Brain microvascular endothelial cell (primary cell): ENCODE measurements at regions not wholly inside any gene's neighbourhood (a gene's known extent, or its start where the extent isn't known, plus 50 kb on each side); places are given as distances from the start of the nearest gene placed in this dataset.

Source experiments
- DNase-seq: peaks from one replicate; pipeline ENCODE4 v3.0.0-alpha.2; 2020
- H3K27ac ChIP-seq: fragments of 250-450 bp; sonication (Bioruptor Pico); 2 replicates; pipeline ENCODE4 v1.5.1; 2020; ENCODE audit warnings: mild to moderate bottlenecking, moderate library complexity
- H3K27me3 ChIP-seq: fragments of 250-450 bp; sonication (Bioruptor Pico); replicated peaks from 2 replicates; pipeline ENCODE4 v1.5.1; 2020; ENCODE audit warnings: mild to moderate bottlenecking
- H3K36me3 ChIP-seq: fragments of 250-450 bp; sonication (Bioruptor Pico); replicated peaks from 2 replicates; pipeline ENCODE4 v1.5.1; 2020; ENCODE audit warnings: mild to moderate bottlenecking
- H3K4me3 ChIP-seq: 2 replicates; pipeline ENCODE4 v1.5.1; 2011; ENCODE audit warnings: low read depth, mild to moderate bottlenecking, control low read depth, low read length, moderate library complexity
- in situ Hi-C: cut with HindIII; loops from 2 replicates; pipeline ENCODE4 v1.10.0; 2017; ENCODE audit warnings: low sequenced_read_pairs, low pct_ligation_motif_present
- TF ChIP-seq, protein P1 (sequence below): IDR thresholded peaks from 2 replicates; pipeline ENCODE4 v1.5.1; 2011; ENCODE audit warnings: low read depth, mild to moderate bottlenecking, moderate library complexity, low read length, control low read depth, inconsistent platforms; ENCODE audit errors: missing control alignments

GRCh38 chr1:98073823-98074222, 153.0 kb upstream of the DPYD start:
- no peaks in the 10 kb centered on the region for H3K36me3 ChIP-seq
- H3K27me3 ChIP-seq: no peaks in the 10 kb centered on the region
- no peak for DNase-seq
- no peak overlapping the region for H3K4me3 ChIP-seq
- TF ChIP-seq, protein P1, sequence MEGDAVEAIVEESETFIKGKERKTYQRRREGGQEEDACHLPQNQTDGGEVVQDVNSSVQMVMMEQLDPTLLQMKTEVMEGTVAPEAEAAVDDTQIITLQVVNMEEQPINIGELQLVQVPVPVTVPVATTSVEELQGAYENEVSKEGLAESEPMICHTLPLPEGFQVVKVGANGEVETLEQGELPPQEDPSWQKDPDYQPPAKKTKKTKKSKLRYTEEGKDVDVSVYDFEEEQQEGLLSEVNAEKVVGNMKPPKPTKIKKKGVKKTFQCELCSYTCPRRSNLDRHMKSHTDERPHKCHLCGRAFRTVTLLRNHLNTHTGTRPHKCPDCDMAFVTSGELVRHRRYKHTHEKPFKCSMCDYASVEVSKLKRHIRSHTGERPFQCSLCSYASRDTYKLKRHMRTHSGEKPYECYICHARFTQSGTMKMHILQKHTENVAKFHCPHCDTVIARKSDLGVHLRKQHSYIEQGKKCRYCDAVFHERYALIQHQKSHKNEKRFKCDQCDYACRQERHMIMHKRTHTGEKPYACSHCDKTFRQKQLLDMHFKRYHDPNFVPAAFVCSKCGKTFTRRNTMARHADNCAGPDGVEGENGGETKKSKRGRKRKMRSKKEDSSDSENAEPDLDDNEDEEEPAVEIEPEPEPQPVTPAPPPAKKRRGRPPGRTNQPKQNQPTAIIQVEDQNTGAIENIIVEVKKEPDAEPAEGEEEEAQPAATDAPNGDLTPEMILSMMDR: no peak
- no peak overlapping the region for H3K27ac ChIP-seq
- in situ Hi-C loops: loop anchor here (25.0 kb wide), 1 partner anchor 388 kb away; no protein-coding TSS in a partner anchor

DNA sequence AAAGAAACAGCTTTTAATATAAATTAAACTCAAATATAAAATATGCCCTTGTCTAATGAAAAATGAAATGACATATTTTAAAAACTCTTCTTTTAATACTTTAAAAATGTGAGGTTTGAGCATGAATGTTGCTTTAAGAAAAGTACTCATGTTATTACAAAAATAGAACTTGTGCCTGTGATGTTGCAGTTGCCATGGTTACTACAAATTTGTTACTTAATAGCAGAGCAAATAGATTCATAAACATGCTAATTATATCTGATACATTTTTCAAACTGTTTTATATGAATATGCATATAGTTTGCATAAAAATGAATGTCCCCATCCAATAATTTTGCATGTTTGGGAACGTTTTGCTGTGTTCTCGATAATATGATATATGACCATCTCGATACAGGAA, 152.3 kb upstream of the DPYD start:
- TF ChIP-seq, protein P1: no peak
- no peak for DNase-seq
- no peak overlapping the region for H3K27ac ChIP-seq
- no peaks in the 10 kb centered on the region for H3K36me3 ChIP-seq
- in situ Hi-C loops: loop anchor here (25.0 kb wide), 1 partner anchor 389 kb away; no protein-coding TSS in a partner anchor
- no peaks in the 10 kb centered on the region for H3K27me3 ChIP-seq
- no peak overlapping the region for H3K4me3 ChIP-seq

GRCh38 chr1:98072047-98072446, 151.2 kb upstream of the DPYD start:
- no peaks in the 10 kb centered on the region for H3K36me3 ChIP-seq
- DNase-seq: no peak
- in situ Hi-C loops: loop anchor here (25.0 kb wide), 1 partner anchor 390 kb away; no protein-coding TSS in a partner anchor
- TF ChIP-seq, protein P1: no peak
- no peak overlapping the region for H3K4me3 ChIP-seq
- no peaks in the 10 kb centered on the region for H3K27me3 ChIP-seq
- no peak overlapping the region for H3K27ac ChIP-seq

GRCh38 chr1:98068016-98068415, 147.2 kb upstream of the DPYD start:
- in situ Hi-C loops: loop anchor here (25.0 kb wide), 1 partner anchor 394 kb away; no protein-coding TSS in a partner anchor
- Histone ChIP-seq H3K27ac (no peak overlapping the region), H3K27me3 (no peaks in the 10 kb centered on the region), H3K36me3 (no peaks in the 10 kb centered on the region), H3K4me3 (no peak overlapping the region)
- TF ChIP-seq, protein P1: no peak
- no peak for DNase-seq

GRCh38 chr1:98066911-98067310, 146.1 kb upstream of the DPYD start:
- DNase-seq: no peak
- in situ Hi-C loops: loop anchor here (25.0 kb wide), 1 partner anchor 395 kb away; no protein-coding TSS in a partner anchor
- TF ChIP-seq, protein P1: no peak
- no peaks in the 10 kb centered on the region for H3K36me3 ChIP-seq
- H3K4me3 ChIP-seq: no peak overlapping the region
- H3K27me3 ChIP-seq: no peaks in the 10 kb centered on the region
- no peak overlapping the region for H3K27ac ChIP-seq

DNA sequence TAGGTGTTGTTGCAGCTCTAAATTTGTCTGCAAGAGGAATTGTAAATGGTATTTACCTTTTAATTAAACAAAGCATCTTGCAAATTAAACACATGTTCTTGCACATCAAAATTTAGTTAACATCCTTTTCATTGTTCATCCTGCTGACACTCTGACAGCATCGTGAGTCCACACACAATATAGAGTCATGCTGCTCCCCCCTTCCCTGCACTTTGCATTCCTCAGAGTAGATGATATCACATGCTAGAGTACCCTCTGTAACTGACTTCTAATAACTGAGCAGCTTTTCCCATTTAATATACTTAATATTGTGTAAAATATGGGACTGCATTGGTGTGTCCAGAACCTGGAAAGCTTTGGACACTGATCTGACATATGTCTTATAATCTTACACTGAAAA, 138.8 kb upstream of the DPYD start:
- no peak overlapping the region for H3K4me3 ChIP-seq
- no peaks in the 10 kb centered on the region for H3K27me3 ChIP-seq
- no peak overlapping the region for H3K27ac ChIP-seq
- TF ChIP-seq, protein P1: no peak
- DNase-seq: no peak
- no peaks in the 10 kb centered on the region for H3K36me3 ChIP-seq
- in situ Hi-C loops: loop anchor here (25.0 kb wide), 1 partner anchor 403 kb away; no protein-coding TSS in a partner anchor
